GM21825 (cell line): ENCODE measurements at regions not wholly inside any gene's neighbourhood (a gene's known extent, or its start where the extent isn't known, plus 50 kb on each side); places are given as distances from the start of the nearest gene placed in this dataset.
"Not testable (repeated sequence)": the region's sequence is repeated elsewhere in the genome, so short reads cannot be mapped to it uniquely, and the experiment has no call there.

Experiments used
- ATAC-seq: cut with Tn5 transposase; IDR thresholded peaks from one replicate; pipeline ENCODE4 v1.9.1; 2021; ENCODE audit warnings: mild to moderate bottlenecking, moderate library complexity; ENCODE audit not compliant: unreplicated experiment

DNA sequence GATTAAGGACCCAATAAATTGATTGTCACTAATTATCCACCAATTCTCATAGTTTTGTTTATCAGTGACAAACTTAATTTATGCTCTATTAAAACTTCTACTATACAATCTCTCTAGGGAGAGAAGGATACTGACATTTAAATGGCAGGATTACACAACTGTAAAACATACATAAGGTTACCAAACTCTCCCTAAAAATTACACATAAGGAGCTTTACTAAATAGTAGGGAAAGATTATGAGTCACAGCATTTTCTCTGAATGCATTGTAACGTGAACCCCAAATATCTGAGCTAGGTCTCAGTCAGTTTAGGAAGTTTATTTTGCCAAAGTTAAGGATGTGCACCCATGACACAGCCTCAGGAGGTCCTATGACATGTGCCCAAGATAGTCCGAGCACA, 2140.6 kb downstream of the NCAM2 start:
- ATAC-seq = no peak

DNA sequence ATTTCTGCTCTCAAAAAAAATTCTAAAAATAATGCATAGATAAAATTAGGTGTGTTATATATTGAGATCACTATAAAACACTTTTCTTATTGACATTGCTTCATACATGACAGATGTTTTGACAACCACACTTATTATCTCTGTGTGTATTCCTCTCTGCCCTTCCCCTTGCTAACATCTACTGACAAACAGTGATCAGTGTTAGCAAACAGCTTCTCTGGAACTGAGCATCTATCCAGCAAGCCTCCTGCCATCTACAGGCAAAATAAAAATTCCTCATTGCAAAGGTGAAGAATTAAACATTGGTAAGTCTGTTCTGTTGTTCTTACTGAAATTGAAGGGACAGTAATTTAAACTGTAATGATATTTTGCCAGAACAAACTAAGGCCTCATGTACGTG, 2153.9 kb downstream of the NCAM2 start:
- no peak for ATAC-seq

DNA sequence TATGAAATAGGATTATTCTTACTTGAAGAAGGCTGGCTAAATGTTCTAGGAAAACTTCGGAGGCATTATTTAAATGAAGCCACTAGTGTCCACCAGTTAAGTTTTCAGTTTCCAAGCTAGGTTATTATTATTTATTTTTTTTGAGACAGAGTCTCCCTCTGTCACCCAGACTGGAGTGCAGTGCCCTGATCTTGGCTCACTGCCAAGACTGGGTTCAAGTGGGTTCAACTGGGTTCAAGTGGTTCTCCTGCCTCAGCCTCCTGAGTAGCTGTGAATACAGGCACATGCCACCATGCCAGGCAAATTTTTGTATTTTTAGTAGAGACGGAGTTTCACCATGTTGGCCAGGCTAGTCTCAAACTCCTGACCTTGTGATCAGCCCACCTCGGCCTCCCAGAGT, 2155.6 kb downstream of the NCAM2 start:
- ATAC-seq = not testable (repeated sequence)

DNA sequence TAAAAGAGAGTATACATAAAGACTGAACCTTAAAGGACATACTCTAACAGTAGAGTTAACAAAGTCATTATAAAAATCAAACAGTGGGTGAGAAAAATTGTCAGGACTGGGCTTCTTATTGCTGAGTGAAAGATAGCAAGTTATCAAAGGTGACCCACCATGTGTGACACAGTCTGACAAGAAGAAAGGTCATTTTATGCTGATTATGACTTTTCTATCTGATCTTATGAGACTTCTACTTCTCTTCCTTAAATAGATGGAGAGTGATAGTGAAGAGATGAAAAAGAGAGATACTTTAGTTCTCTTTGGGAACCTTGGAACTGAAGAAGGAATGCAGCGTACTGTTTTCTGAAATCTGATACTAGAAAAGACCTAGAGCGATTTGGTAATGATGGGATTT, 2157.1 kb downstream of the NCAM2 start:
- ATAC-seq = no peak

DNA sequence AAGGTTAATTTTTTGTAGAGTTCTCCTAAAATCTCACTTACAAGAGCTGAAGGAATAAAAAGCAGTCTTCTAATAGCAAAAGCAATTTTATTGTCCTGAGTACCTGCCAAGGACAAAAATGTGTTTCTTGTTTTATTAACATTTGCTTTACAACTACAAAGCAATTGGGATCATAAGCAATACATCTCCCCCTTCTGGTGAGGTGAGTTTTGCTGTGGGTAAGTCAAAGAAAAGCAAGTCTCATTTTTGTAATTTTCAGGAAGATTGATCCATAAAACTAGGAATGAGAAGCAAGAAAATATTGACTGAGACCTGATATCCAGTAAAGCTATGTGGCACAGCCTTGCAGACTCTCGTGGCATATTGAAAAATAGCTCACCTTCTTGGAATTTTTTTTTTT, 2162.7 kb downstream of the NCAM2 start:
- ATAC-seq = no peak

DNA sequence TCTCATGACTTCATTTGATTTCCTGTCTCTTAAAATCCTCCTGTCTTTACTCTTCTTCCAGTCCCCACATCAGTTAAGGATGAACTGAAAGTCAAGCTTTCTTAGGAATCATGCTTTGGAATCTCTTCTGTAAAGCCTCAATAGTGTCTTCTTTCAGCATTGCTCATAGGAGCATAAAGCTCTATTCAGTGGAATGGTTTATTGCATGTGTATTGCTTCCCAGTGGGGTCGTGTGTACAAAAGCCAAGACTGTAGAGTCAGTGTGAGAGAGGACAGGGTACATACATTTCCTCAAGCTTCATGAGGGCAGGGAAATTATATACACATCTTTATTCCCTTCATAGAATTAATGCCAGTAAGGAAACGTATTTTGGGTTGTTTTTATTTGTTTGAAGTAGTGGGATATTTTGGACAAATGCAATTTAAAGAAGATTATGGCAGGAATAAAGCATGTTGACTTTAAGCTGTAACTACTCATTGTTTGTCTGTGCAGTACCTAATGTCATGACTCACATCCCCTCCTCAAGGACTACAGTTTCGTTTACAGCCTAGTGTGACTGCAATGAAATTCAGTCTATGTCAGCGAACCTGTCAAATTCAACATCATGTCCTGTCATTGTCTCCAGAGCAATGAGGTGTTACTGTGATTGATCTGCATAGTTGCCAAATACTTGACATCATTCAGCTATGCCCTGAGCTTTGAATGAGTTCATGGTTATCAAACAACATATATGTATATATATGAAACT, 2164.2 kb downstream of the NCAM2 start:
- no peak for ATAC-seq
